Naive B cell (primary cell): ENCODE measurements at regions not wholly inside any gene's neighbourhood (a gene's known extent, or its start where the extent isn't known, plus 50 kb on each side); places are given as distances from the start of the nearest gene placed in this dataset.

Source experiments
- ATAC-seq, 2 donors: fragments of 150-1000 bp; cut with Tn5 transposase; 2 replicates each; pipeline ENCODE4 v1.10.0; 2021; ENCODE audit warnings: low read depth in 2 of 2, mild to moderate bottlenecking in 2 of 2, moderate library complexity in 2 of 2
- DNase-seq: peaks from one replicate; pipeline ENCODE4 v3.0.0; 2022
- H3K27ac Mint-ChIP-seq, 6 donors: one replicate each; pipeline ENCODE4 v1.8.0; 2020 to 2022; ENCODE audit warnings: mild to moderate bottlenecking in 6 of 6, mixed read lengths in 6 of 6, moderate library complexity in 5 of 6, inconsistent platforms in 2 of 6
- H3K27me3 Mint-ChIP-seq, 3 donors: one replicate each; pipeline ENCODE4 v1.8.0; 2021 to 2022; ENCODE audit warnings: mixed read lengths in 3 of 3, mild to moderate bottlenecking in 1 of 3
- H3K36me3 Mint-ChIP-seq, 2 donors: one replicate each; pipeline ENCODE4 v1.8.0; 2020 to 2022; ENCODE audit warnings: mixed read lengths in 2 of 2, inconsistent platforms in 1 of 2, mild to moderate bottlenecking in 1 of 2
- H3K4me1 Mint-ChIP-seq, 3 donors: one replicate each; pipeline ENCODE4 v1.8.0; 2020 to 2022; ENCODE audit warnings: mixed read lengths in 3 of 3, inconsistent platforms in 1 of 3, mild to moderate bottlenecking in 1 of 3, moderate library complexity in 1 of 3
- H3K4me3 Mint-ChIP-seq, 8 donors: one replicate each; pipeline ENCODE4 v1.8.0; 2020 to 2022; ENCODE audit warnings: mild to moderate bottlenecking in 8 of 8, mixed read lengths in 8 of 8, moderate library complexity in 8 of 8, inconsistent platforms in 2 of 8
- H3K9me3 Mint-ChIP-seq, 7 donors: one replicate each; pipeline ENCODE4 v1.8.0; 2020 to 2022; ENCODE audit warnings: mixed read lengths in 7 of 7, mild to moderate bottlenecking in 5 of 7, inconsistent platforms in 2 of 7, moderate library complexity in 1 of 7

DNA sequence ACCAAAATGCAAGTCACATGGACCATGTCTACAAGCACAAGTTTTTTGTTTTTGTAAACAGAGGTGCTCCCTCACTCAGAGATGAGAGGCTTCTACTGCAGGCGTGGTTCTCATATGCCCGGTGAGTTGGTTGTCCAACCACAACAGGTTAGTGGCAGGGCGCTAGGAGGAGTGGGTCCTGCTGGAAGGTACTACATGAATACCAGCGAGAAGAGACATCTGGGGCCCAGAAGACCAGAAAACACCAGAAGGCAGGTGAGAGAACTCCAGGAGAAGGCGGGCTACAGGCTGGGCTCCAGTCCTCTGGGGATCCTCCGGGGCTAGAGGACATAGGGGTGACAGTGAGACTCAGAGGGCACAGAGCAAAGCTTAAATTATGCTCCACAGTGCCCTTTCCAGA is 366.5 kb downstream of the MATN1 start:
- Mint-ChIP-seq H3K27ac (peak overlapping the region in 1 of 6 donors; percentile 49), H3K9me3 (no peaks in the 10 kb centered on the region), H3K36me3 (no peaks in the 10 kb centered on the region), H3K4me1 (no peaks in the 10 kb centered on the region), H3K27me3 (peaks cover 21 to 47% (median 32%) of the 10 kb centered on the region in 3 donors), H3K4me3 (no peak overlapping the region)
- DNase-seq (no peak), ATAC-seq (no peak)

DNA sequence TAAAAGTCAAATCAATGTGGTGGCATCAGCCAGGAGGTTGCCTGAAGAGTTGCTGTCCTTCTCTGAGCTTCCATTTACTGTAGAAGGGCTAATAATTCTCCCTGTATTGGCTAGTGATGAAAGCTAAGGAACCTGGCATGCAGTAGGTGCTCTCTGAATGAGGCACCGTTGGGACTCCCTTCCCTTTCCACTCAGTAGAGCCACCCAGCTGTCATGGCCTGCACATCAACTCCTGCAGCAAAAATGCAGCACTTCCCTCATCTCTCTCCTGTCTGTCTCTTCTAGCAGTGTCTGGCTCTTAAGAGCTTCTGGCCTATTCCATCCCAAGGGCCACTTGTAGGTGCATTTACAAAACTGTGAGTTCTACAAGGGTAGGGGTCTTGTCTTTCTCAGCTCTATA is 369.0 kb downstream of the MATN1 start:
- DNase-seq: no peak
- no peak for ATAC-seq
- Mint-ChIP-seq H3K27ac (no peak overlapping the region), H3K9me3 (peaks cover 0 to 14% (median under 1%) of the 10 kb centered on the region in 7 donors), H3K4me1 (no peaks in the 10 kb centered on the region), H3K27me3 (peaks cover 21 to 43% (median 36%) of the 10 kb centered on the region in 3 donors), H3K36me3 (peaks cover 0 to 1% of the 10 kb centered on the region in 2 donors), H3K4me3 (no peak overlapping the region)

- H3K27ac Mint-ChIP-seq: peak overlapping the region in 1 of 6 donors; percentile 78
- H3K9me3 Mint-ChIP-seq: peaks cover 0 to 22% (median 5%) of the 10 kb centered on the region in 7 donors
- no peak for DNase-seq
- H3K36me3 Mint-ChIP-seq: peaks cover 0 to 6% of the 10 kb centered on the region in 2 donors
- no peak overlapping the region for H3K4me3 Mint-ChIP-seq
- ATAC-seq: no peak
- H3K27me3 Mint-ChIP-seq: peaks cover 21 to 39% (median 34%) of the 10 kb centered on the region in 3 donors
- no peaks in the 10 kb centered on the region for H3K4me1 Mint-ChIP-seq
Observed at GRCh38 chr1:30353637-30354036, 369.7 kb downstream of the MATN1 start.

- Mint-ChIP-seq H3K9me3 (peaks cover 11 to 48% (median 13%) of the 10 kb centered on the region in 7 donors), H3K4me1 (no peaks in the 10 kb centered on the region), H3K4me3 (no peak overlapping the region), H3K27me3 (peaks cover 7 to 26% (median 15%) of the 10 kb centered on the region in 3 donors), H3K36me3 (peaks cover 0 to 6% of the 10 kb centered on the region in 2 donors), H3K27ac (no peak overlapping the region)
- no peak for ATAC-seq
- DNase-seq: no peak
Observed at GRCh38 chr1:30348147-30348546, 375.2 kb downstream of the MATN1 start.

DNA sequence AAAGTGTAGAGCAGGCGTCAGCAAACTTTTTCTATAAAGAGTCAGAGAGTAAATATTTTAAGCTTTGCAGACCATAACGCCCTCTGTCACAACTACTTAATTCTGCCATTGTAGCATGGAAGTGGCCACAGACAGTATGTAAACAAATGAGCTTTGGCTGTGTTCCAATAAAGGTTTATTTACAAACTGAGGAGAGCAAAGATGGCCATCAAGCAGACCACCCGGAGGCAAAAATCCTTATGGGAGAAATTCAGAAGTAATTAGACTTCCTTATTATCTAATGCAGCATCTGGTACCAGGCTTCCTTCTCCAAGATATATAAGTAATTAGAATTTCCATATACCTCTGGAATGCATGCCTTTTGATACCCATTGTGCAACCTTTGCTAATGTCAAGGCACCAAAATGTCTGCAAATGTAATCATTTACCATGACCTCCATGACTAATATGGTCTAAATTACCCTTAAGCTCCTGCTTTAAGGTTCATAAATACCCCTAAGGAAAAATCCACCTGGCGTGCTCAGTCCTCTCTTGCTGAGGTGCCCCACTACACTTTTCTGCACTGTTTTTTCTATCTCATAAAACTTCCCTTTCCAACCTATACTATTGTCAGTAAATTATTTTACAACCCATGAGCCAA is 377.8 kb downstream of the MATN1 start:
- Mint-ChIP-seq H3K27ac (no peak overlapping the region), H3K36me3 (peaks cover 0 to 6% of the 10 kb centered on the region in 2 donors)
- no peak for ATAC-seq

GRCh38 chr1:30343562-30343961 is 379.8 kb downstream of the MATN1 start:
- DNase-seq (no peak), ATAC-seq (no peak)
- Mint-ChIP-seq H3K9me3 (peaks cover 7 to 28% (median 13%) of the 10 kb centered on the region in 7 donors), H3K27ac (no peak overlapping the region), H3K4me3 (no peak overlapping the region), H3K36me3 (no peaks in the 10 kb centered on the region), H3K27me3 (peaks cover 9 to 16% (median 13%) of the 10 kb centered on the region in 3 donors), H3K4me1 (no peaks in the 10 kb centered on the region)

More for the DNA sequence above, 377.8 kb downstream of the MATN1 start:
- Mint-ChIP-seq H3K9me3 (peaks cover 11 to 48% (median 13%) of the 10 kb centered on the region in 7 donors), H3K4me3 (no peak overlapping the region), H3K4me1 (no peaks in the 10 kb centered on the region), H3K27me3 (peaks cover 9 to 22% (median 13%) of the 10 kb centered on the region in 3 donors)
- DNase-seq: no peak

GRCh38 chr1:30342535-30343141 is 380.7 kb downstream of the MATN1 start:
- Mint-ChIP-seq H3K4me3 (no peak overlapping the region), H3K27me3 (peaks cover 9 to 16% (median 13%) of the 10 kb centered on the region in 3 donors), H3K36me3 (no peaks in the 10 kb centered on the region), H3K4me1 (no peaks in the 10 kb centered on the region), H3K27ac (no peak overlapping the region), H3K9me3 (peaks cover 2 to 18% (median 4%) of the 10 kb centered on the region in 7 donors)
- ATAC-seq: no peak
- no peak for DNase-seq

- no peaks in the 10 kb centered on the region for H3K36me3 Mint-ChIP-seq
- H3K27ac Mint-ChIP-seq: no peak overlapping the region
- H3K27me3 Mint-ChIP-seq: peaks cover 8 to 16% (median 9%) of the 10 kb centered on the region in 3 donors
- H3K4me1 Mint-ChIP-seq: no peaks in the 10 kb centered on the region
- no peak overlapping the region for H3K4me3 Mint-ChIP-seq
- ATAC-seq (no peak), DNase-seq (no peak)
- H3K9me3 Mint-ChIP-seq: peaks cover 0 to 11% (median 4%) of the 10 kb centered on the region in 7 donors
Observed at GRCh38 chr1:30340934-30341333, 382.5 kb downstream of the MATN1 start.

DNA sequence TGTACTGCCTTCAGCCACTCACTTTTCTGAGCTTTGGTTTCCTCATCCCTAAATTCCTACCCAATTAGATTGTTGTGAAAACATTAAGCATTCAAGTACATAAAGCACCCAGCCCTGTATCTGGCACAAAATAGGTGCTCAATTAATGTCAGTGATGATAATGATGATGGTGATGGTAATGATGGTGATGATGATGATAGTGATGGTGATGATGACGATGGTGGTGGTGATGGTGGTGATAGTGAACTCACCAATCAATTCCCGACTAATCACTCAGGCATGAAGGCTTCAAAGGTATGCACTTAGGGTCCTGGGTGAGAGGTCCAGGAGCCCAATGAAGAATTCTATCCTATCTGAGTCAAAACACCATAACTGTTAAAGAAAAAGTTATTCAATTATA is 383.5 kb downstream of the MATN1 start:
- Mint-ChIP-seq H3K27ac (no peak overlapping the region), H3K4me1 (no peaks in the 10 kb centered on the region), H3K36me3 (no peaks in the 10 kb centered on the region), H3K9me3 (peaks cover 0 to 11% (median 4%) of the 10 kb centered on the region in 7 donors), H3K27me3 (peaks cover 7 to 16% (median 9%) of the 10 kb centered on the region in 3 donors), H3K4me3 (no peak overlapping the region)
- DNase-seq: no peak
- ATAC-seq: no peak

- no peak overlapping the region for H3K4me3 Mint-ChIP-seq
- peaks cover 7 to 10% (median 9%) of the 10 kb centered on the region in 3 donors for H3K27me3 Mint-ChIP-seq
- no peak overlapping the region for H3K27ac Mint-ChIP-seq
- peaks cover 0 to 9% (median 3%) of the 10 kb centered on the region in 7 donors for H3K9me3 Mint-ChIP-seq
- H3K36me3 Mint-ChIP-seq: no peaks in the 10 kb centered on the region
- H3K4me1 Mint-ChIP-seq: no peaks in the 10 kb centered on the region
- ATAC-seq: no peak
- no peak for DNase-seq
Observed at GRCh38 chr1:30338765-30339164, 384.6 kb downstream of the MATN1 start.

- DNase-seq (no peak), ATAC-seq (no peak)
- no peaks in the 10 kb centered on the region for H3K27me3 Mint-ChIP-seq
- no peak overlapping the region for H3K4me3 Mint-ChIP-seq
- no peaks in the 10 kb centered on the region for H3K36me3 Mint-ChIP-seq
- no peaks in the 10 kb centered on the region for H3K9me3 Mint-ChIP-seq
- no peak overlapping the region for H3K27ac Mint-ChIP-seq
- no peaks in the 10 kb centered on the region for H3K4me1 Mint-ChIP-seq
Observed at GRCh38 chr1:30337324-30337620, 386.1 kb downstream of the MATN1 start.

DNA sequence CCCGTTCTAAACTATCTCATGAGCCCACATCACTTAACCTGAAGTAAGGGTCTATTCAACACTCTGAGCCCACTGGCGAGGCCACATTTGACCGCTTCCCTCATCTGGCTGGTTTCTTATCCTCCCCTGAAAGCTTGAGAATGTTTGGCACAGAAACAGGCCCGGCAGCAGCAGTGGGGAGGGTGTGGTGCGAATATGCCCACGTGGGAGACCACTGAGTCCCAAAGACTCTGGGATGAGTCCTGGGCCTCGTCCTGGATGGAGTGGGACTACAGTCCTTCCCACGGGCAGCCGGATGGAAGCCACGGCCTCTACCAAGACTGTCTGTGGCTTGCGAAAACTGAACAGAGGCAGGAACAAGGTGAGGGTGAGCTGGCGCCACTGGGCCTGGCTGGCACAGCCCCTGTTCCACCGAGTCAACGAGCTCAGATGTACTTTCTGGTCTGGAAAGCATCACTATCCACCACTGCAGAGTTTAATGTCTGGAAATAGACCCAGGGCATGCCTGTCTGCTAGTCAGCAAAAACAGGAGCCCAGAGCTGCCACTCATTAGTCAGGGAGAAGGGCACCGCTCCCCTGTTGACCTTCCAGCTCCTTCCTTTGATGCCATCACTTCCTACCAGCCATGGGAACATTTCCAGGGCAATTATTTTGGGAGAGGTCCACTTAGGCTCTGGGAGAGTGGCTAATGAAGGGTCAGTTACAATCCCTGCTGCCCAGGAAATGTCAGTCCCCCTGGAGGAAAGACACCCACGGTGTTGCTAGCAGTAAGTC is 386.6 kb downstream of the MATN1 start:
- no peak overlapping the region for H3K27ac Mint-ChIP-seq
- ATAC-seq (no peak), DNase-seq (no peak)
- H3K4me3 Mint-ChIP-seq: no peak overlapping the region
- no peaks in the 10 kb centered on the region for H3K27me3 Mint-ChIP-seq
- no peaks in the 10 kb centered on the region for H3K36me3 Mint-ChIP-seq
- H3K4me1 Mint-ChIP-seq: no peaks in the 10 kb centered on the region
- H3K9me3 Mint-ChIP-seq: no peaks in the 10 kb centered on the region

DNA sequence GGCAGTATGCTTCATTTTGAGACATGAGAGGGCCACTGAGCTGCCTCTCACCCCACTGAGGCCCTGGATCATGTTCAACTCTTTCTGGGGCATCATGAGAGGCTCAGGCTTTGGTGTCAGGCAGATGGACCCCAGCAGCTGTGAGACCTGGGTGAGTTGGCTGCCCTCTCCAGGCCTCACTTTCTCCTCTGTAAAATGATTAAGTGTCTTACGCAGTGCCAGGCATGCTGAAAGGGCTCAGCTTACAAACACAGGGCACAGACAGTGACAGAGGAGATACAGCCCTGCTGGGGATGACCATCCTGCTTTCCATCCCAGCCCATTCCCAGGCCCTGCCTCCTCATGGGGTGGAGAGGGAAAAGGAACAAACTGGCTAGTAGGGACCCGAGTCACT is 387.4 kb downstream of the MATN1 start:
- H3K4me1 Mint-ChIP-seq: no peaks in the 10 kb centered on the region
- no peak for ATAC-seq
- H3K4me3 Mint-ChIP-seq: no peak overlapping the region
- H3K36me3 Mint-ChIP-seq: no peaks in the 10 kb centered on the region
- H3K27ac Mint-ChIP-seq: no peak overlapping the region
- no peaks in the 10 kb centered on the region for H3K9me3 Mint-ChIP-seq
- no peak for DNase-seq
- no peaks in the 10 kb centered on the region for H3K27me3 Mint-ChIP-seq
